WERI-Rb-1 (cell line): ENCODE measurements at regions not wholly inside any gene's neighbourhood (a gene's known extent, or its start where the extent isn't known, plus 50 kb on each side); places are given as distances from the start of the nearest gene placed in this dataset.

Source experiments
- DNase-seq: peaks from one replicate; pipeline ENCODE4 v3.0.0-alpha.2; 2020
- H3K27ac ChIP-seq: fragments of 250-450 bp; sonication (Bioruptor Pico); 2 replicates; pipeline ENCODE4 v1.5.1; 2020; ENCODE audit warnings: mild to moderate bottlenecking, moderate library complexity
- H3K27me3 ChIP-seq: fragments of 250-450 bp; sonication (Bioruptor Pico); 2 replicates; pipeline ENCODE4 v1.5.1; 2021; ENCODE audit warnings: mild to moderate bottlenecking, low read depth, moderate library complexity; ENCODE audit not compliant: insufficient read depth, severe bottlenecking
- H3K36me3 ChIP-seq: fragments of 250-450 bp; sonication (Bioruptor Pico); 2 replicates; pipeline ENCODE4 v1.5.1; 2020; ENCODE audit warnings: mild to moderate bottlenecking, moderate library complexity
- H3K4me3 ChIP-seq: 2 replicates; pipeline ENCODE4 v1.5.1; 2011; ENCODE audit warnings: low read depth, mild to moderate bottlenecking, control low read depth, low read length
- H3K9me3 ChIP-seq: fragments of 250-450 bp; sonication (Bioruptor Pico); 2 replicates; pipeline ENCODE4 v1.5.1; 2021; ENCODE audit warnings: mild to moderate bottlenecking, moderate library complexity; ENCODE audit not compliant: severe bottlenecking
- TF ChIP-seq, protein P1 (sequence below): IDR thresholded peaks from 2 replicates; pipeline ENCODE4 v1.5.1; 2011; ENCODE audit warnings: low read depth, mild to moderate bottlenecking, control low read depth, inconsistent platforms, low read length

DNA sequence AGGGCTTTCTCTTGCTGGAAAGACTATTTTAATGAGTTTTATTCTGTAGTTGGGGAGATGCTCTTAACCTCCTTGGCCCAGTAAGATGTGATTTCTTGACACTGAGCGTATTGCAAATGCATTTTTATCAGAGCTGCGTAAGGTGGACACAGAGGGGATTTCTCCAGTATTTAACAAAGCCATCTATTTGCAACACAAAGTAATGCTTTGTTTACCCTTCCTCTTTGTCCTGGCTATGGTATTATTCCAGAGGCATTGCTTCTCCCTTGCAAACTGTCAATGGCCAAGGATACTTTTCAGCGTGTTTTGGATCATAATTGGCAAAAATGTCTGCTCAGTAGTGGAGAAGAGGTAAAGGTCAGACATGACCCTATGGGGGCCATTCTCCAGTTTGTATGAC is 90.8 kb upstream of the PIK3C3 start:
- Histone ChIP-seq H3K36me3 (no peaks in the 10 kb centered on the region), H3K27ac (no peak overlapping the region), H3K27me3 (no peaks in the 10 kb centered on the region), H3K4me3 (no peak overlapping the region), H3K9me3 (no peaks in the 10 kb centered on the region)
- TF ChIP-seq, protein P1, sequence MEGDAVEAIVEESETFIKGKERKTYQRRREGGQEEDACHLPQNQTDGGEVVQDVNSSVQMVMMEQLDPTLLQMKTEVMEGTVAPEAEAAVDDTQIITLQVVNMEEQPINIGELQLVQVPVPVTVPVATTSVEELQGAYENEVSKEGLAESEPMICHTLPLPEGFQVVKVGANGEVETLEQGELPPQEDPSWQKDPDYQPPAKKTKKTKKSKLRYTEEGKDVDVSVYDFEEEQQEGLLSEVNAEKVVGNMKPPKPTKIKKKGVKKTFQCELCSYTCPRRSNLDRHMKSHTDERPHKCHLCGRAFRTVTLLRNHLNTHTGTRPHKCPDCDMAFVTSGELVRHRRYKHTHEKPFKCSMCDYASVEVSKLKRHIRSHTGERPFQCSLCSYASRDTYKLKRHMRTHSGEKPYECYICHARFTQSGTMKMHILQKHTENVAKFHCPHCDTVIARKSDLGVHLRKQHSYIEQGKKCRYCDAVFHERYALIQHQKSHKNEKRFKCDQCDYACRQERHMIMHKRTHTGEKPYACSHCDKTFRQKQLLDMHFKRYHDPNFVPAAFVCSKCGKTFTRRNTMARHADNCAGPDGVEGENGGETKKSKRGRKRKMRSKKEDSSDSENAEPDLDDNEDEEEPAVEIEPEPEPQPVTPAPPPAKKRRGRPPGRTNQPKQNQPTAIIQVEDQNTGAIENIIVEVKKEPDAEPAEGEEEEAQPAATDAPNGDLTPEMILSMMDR = no peak
- DNase-seq = no peak

GRCh38 chr18:41862921-41863320 is 92.1 kb upstream of the PIK3C3 start:
- Histone ChIP-seq H3K9me3 (no peaks in the 10 kb centered on the region), H3K36me3 (no peaks in the 10 kb centered on the region), H3K27me3 (no peaks in the 10 kb centered on the region), H3K4me3 (no peak overlapping the region), H3K27ac (no peak overlapping the region)
- TF ChIP-seq, protein P1 = no peak
- DNase-seq = no peak

GRCh38 chr18:41860987-41861386 is 94.0 kb upstream of the PIK3C3 start:
- DNase-seq = no peak
- H3K9me3 ChIP-seq = no peaks in the 10 kb centered on the region
- H3K27me3 ChIP-seq = no peaks in the 10 kb centered on the region
- H3K36me3 ChIP-seq = no peaks in the 10 kb centered on the region
- TF ChIP-seq, protein P1 = no peak
- H3K4me3 ChIP-seq = no peak overlapping the region
- no peak overlapping the region for H3K27ac ChIP-seq

- Histone ChIP-seq H3K36me3 (no peaks in the 10 kb centered on the region), H3K27ac (0 out of 2 replicates have a peak overlapping the region, but pooled peaks have one; percentile 1), H3K27me3 (no peaks in the 10 kb centered on the region), H3K9me3 (no peaks in the 10 kb centered on the region), H3K4me3 (no peak overlapping the region)
- TF ChIP-seq, protein P1 = no peak
- DNase-seq = no peak
These were observed 96.1 kb upstream of the PIK3C3 start for GRCh38 chr18:41858761-41859555.

DNA sequence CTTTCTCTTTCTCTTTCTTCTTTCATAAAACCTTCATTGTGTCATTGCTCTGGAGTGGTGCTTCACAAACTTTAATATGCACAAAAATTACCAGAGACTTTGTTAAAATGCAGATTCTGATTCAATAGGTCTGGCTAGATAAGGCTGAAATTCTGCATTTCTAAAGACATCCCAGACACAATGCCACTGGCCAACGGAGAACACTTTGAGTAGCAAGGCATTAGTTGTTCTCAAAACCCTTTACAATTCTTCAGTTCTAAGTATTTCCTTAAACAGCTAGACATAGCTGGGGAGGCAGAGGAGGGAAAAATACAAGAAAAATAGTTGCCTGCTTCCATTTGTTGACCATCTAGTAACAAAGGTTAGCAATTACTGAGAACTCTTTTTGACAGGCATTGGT is 101.8 kb upstream of the PIK3C3 start:
- Histone ChIP-seq H3K4me3 (no peak overlapping the region), H3K27me3 (no peaks in the 10 kb centered on the region), H3K9me3 (no peaks in the 10 kb centered on the region), H3K27ac (no peak overlapping the region), H3K36me3 (no peaks in the 10 kb centered on the region)
- DNase-seq = no peak
- TF ChIP-seq, protein P1 = no peak

DNA sequence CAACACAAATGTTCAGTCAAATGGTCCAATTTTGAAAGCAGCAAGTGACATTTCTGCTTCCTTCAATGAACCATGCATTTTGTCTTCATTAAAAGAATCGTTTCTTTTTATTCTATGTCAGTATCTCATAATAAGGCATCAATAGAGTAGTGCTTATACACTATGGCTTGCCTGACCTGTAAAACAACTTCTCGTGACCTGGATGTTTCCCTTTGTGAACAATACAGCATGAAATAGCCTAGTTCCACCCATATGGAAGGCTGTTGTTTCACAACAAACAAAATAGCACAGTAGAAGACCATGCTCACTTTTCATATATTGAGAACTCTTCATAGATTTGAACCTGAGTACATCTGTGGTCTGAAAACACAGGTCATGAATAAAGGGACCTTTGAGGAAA is 104.3 kb upstream of the PIK3C3 start:
- Histone ChIP-seq H3K27ac (no peak overlapping the region), H3K27me3 (no peaks in the 10 kb centered on the region), H3K4me3 (no peak overlapping the region), H3K9me3 (no peaks in the 10 kb centered on the region), H3K36me3 (no peaks in the 10 kb centered on the region)
- DNase-seq = no peak
- TF ChIP-seq, protein P1 = no peak
